OCI-LY1 (cell line): ENCODE measurements at regions not wholly inside any gene's neighbourhood (a gene's known extent, or its start where the extent isn't known, plus 50 kb on each side); places are given as distances from the start of the nearest gene placed in this dataset.

Experiments used
- H2AFZ ChIP-seq: fragments of 200-600 bp; sonication (generic), shearing (Covaris generic); 2 replicates; pipeline ENCODE4 v1.6.0; 2014; ENCODE audit warnings: antibody characterized with exemption, mild to moderate bottlenecking, low read length
- H3F3A ChIP-seq: fragments of 200-600 bp; sonication (generic), shearing (Covaris generic); 2 replicates; pipeline ENCODE4 v1.6.0; 2014; ENCODE audit warnings: mild to moderate bottlenecking, antibody characterized with exemption, low read length, moderate library complexity; ENCODE audit not compliant: insufficient read depth
- H3K27ac ChIP-seq: fragments of 200-600 bp; sonication (generic); 2 replicates; pipeline ENCODE4 v1.5.1; 2014; ENCODE audit warnings: low read length, mixed run types, mild to moderate bottlenecking, low read depth; ENCODE audit not compliant: poor library complexity, severe bottlenecking
- H3K27me3 ChIP-seq: fragments of 200-600 bp; sonication (generic); 2 replicates; pipeline ENCODE4 v1.6.0; 2014; ENCODE audit warnings: antibody characterized with exemption, mild to moderate bottlenecking, low read length, moderate library complexity; ENCODE audit not compliant: insufficient read depth
- H3K36me3 ChIP-seq: fragments of 200-600 bp; sonication (generic); 2 replicates; pipeline ENCODE4 v1.6.1; 2014; ENCODE audit warnings: mild to moderate bottlenecking, antibody characterized with exemption, low read length, moderate library complexity, mixed read lengths; ENCODE audit not compliant: insufficient read depth
- H3K4me1 ChIP-seq: fragments of 200-600 bp; sonication (generic); 2 replicates; pipeline ENCODE4 v1.5.1; 2014; ENCODE audit warnings: mild to moderate bottlenecking, low read length, moderate library complexity; ENCODE audit not compliant: insufficient read depth, severe bottlenecking
- H3K4me2 ChIP-seq: fragments of 200-600 bp; sonication (generic), shearing (Covaris generic); 2 replicates; pipeline ENCODE4 v1.6.1; 2014; ENCODE audit warnings: low read length
- H3K4me3 ChIP-seq: fragments of 200-600 bp; sonication (generic); 2 replicates; pipeline ENCODE4 v1.5.1; 2014; ENCODE audit warnings: low read length, low read depth, mild to moderate bottlenecking, mixed read lengths; ENCODE audit not compliant: poor library complexity, severe bottlenecking
- H3K79me2 ChIP-seq: fragments of 200-600 bp; shearing (Covaris generic); 2 replicates; pipeline ENCODE4 v1.6.1; 2016; ENCODE audit warnings: mixed run types, low read length, mixed read lengths; ENCODE audit not compliant: insufficient read depth
- H3K9ac ChIP-seq: fragments of 200-600 bp; sonication (generic), shearing (Covaris generic); 2 replicates; pipeline ENCODE4 v1.6.1; 2014; ENCODE audit warnings: mild to moderate bottlenecking, low read length, mixed read lengths
- H3K9me2 ChIP-seq: fragments of 200-600 bp; sonication (generic), shearing (Covaris generic); 2 replicates; pipeline ENCODE4 v1.6.1; 2014; ENCODE audit warnings: low read depth, mild to moderate bottlenecking, low read length, mixed read lengths
- H3K9me3 ChIP-seq: fragments of 200-600 bp; shearing (Covaris generic); 2 replicates; pipeline ENCODE4 v1.6.1; 2014; ENCODE audit warnings: low read length, mixed read lengths
- H4K20me1 ChIP-seq: fragments of 200-600 bp; sonication (generic), shearing (Covaris generic); 2 replicates; pipeline ENCODE4 v1.6.0; 2016; ENCODE audit warnings: mild to moderate bottlenecking, low read length; ENCODE audit not compliant: insufficient read depth
- EZH2 ChIP-seq: fragments of 200-600 bp; sonication (generic), shearing (Covaris generic); IDR thresholded peaks from 2 replicates; pipeline ENCODE4 v1.8.0; 2017; ENCODE audit warnings: borderline replicate concordance, mixed run types, mild to moderate bottlenecking, antibody characterized with exemption, low read length, moderate library complexity, mixed read lengths
- TF ChIP-seq, protein P1 (sequence below): fragments of 200-600 bp; sonication (generic), shearing (Covaris generic); IDR thresholded peaks from 2 replicates; pipeline ENCODE4 v1.5.1; 2017; ENCODE audit warnings: mild to moderate bottlenecking, antibody characterized with exemption, low read length, moderate library complexity, mixed read lengths

DNA sequence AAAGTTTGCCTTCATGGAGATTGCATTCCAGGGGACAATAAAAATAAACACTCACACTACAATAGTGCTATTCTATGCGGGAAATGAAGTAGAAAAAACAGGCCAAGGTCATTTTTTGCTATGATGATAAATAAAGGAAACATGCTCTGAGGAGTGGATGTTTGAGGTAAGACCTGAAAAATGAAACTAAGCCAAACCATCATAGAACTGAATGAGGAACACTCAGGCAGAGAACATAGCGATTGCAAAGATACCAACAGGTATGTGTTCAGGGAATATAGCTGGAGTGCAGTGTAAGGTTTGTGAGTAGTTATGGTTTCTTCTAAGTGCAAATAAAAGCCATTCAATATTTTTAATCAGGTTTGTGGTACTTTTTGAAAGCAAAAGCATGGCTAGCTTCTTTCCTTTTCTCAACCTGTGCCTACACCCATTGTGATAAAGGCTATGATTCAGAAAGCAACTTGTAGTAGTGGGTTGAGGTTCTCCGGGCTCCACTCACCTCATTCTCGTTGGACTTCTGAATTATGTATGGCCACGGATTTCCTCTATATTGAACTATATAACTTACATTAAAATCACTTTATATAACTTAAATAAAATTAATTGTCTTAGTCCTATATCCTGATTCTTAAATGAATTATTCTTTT lies 278.2 kb upstream of the CHORDC1 start:
- Histone ChIP-seq H3F3A (no peaks in the 10 kb centered on the region), H3K4me3 (no peak overlapping the region), H4K20me1 (no peaks in the 10 kb centered on the region), H2AFZ (no peak overlapping the region), H3K27ac (no peak overlapping the region), H3K4me2 (no peak overlapping the region), H3K79me2 (no peaks in the 10 kb centered on the region), H3K36me3 (no peaks in the 10 kb centered on the region), H3K27me3 (no peaks in the 10 kb centered on the region), H3K9me3 (no peaks in the 10 kb centered on the region), H3K9ac (no peak overlapping the region), H3K9me2 (no peaks in the 10 kb centered on the region), H3K4me1 (no peaks in the 10 kb centered on the region)
- TF ChIP-seq, protein P1, sequence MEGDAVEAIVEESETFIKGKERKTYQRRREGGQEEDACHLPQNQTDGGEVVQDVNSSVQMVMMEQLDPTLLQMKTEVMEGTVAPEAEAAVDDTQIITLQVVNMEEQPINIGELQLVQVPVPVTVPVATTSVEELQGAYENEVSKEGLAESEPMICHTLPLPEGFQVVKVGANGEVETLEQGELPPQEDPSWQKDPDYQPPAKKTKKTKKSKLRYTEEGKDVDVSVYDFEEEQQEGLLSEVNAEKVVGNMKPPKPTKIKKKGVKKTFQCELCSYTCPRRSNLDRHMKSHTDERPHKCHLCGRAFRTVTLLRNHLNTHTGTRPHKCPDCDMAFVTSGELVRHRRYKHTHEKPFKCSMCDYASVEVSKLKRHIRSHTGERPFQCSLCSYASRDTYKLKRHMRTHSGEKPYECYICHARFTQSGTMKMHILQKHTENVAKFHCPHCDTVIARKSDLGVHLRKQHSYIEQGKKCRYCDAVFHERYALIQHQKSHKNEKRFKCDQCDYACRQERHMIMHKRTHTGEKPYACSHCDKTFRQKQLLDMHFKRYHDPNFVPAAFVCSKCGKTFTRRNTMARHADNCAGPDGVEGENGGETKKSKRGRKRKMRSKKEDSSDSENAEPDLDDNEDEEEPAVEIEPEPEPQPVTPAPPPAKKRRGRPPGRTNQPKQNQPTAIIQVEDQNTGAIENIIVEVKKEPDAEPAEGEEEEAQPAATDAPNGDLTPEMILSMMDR = no peak
- no peak for TF ChIP-seq EZH2

DNA sequence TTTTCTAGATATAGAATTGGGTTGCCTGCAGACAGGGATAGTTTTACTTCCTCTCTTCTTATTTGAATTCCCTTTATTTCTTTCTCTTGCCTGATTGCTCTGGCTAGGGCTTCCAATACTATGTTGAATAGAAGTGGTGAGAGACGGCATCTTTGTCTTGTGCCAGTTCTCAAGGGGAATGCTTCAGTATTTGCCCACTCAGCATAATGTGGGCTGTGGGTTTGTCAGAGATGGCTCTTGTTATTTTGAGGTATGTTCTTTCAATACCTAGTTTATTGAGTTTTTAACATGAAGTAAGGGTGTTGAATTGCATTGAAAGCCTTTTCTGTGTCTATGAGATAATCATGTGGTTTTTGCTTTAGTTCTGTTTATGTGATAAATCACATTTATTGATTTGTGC lies 273.9 kb upstream of the CHORDC1 start:
- no peak overlapping the region for H3K27ac ChIP-seq
- H3K9ac ChIP-seq = no peak overlapping the region
- no peaks in the 10 kb centered on the region for H3K27me3 ChIP-seq
- TF ChIP-seq EZH2 = no peak
- TF ChIP-seq, protein P1 = no peak
- H3K4me1 ChIP-seq = no peaks in the 10 kb centered on the region
- H2AFZ ChIP-seq = no peak overlapping the region
- H3K9me2 ChIP-seq = no peaks in the 10 kb centered on the region
- H3K36me3 ChIP-seq = no peaks in the 10 kb centered on the region
- H3F3A ChIP-seq = no peaks in the 10 kb centered on the region
- no peak overlapping the region for H3K4me2 ChIP-seq
- H3K79me2 ChIP-seq = no peaks in the 10 kb centered on the region
- no peaks in the 10 kb centered on the region for H4K20me1 ChIP-seq
- H3K9me3 ChIP-seq = no peaks in the 10 kb centered on the region
- no peak overlapping the region for H3K4me3 ChIP-seq

DNA sequence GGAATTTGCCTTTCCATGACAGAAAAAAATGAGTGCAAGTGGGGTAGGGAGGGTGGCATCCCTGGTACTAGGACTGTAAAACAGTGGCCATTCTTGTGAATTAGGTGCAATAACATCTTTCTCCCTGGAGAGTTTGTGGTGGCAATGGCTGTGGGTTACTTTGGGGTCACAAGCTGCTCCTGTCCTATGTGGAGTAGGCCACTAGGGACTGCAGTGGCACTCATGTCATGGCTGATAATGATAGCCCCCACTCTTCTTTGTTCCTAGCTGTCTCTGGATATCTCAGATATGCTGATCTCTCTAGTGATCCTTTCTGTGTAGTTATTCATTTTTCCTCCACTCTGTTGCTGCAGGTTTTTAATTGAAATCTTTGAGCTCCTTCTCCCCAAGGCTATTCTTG lies 270.5 kb upstream of the CHORDC1 start:
- Histone ChIP-seq H3K9ac (no peak overlapping the region), H3K4me1 (no peaks in the 10 kb centered on the region)
- TF ChIP-seq, protein P1 = no peak
- TF ChIP-seq EZH2 = no peak

More for the DNA sequence above, 270.5 kb upstream of the CHORDC1 start:
- Histone ChIP-seq H3K36me3 (no peaks in the 10 kb centered on the region), H3F3A (no peaks in the 10 kb centered on the region), H4K20me1 (no peaks in the 10 kb centered on the region), H2AFZ (no peak overlapping the region), H3K4me3 (no peak overlapping the region), H3K9me2 (no peaks in the 10 kb centered on the region), H3K27me3 (no peaks in the 10 kb centered on the region), H3K27ac (no peak overlapping the region), H3K9me3 (no peaks in the 10 kb centered on the region), H3K79me2 (no peaks in the 10 kb centered on the region), H3K4me2 (no peak overlapping the region)
